ENCODE measurements at regions not wholly inside any gene's neighbourhood (a gene's known extent, or its start where the extent isn't known, plus 50 kb on each side); places are given as distances from the start of the nearest gene placed in this dataset.

DNA sequence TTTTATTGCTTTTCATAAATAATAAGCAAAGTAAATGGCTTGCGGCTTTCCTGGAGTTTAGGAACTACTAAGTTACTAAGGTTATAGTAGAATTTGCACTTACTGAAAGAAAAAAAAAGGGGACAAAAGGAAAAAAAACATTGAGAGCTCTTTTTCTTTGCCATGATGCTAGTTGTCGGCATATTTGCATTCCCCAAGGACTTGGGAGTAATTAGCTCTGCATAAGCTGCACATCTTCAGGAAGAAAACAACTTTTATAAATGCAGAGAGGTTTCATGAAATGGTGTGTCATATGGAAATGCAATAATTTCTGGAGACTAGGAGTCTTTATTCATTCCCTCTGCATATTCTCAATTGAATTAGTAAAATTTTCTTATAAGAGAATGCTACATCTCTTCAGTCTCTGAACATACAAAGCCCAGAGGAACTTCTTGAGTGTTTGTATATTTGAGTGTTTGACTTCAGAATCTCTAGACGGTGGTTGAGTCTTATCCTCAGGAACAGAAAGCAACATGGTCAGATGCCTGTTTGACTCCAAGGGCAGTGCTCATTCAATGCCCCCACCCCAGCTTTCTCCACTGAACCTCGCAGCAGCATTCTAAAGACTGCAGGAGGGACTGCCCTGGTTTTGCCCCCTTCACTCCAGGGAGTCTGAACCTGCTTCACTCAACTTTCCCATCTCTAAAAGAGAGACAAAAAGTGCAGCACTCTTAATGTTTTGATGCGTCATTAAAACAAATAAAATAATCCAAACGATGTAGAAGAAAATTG is 158.9 kb upstream of the EEA1 start:
- WGBS, 2 donors, result 74 to 77% methylated on average over 6 of the region's 6 CpGs
- intact Hi-C loops (cut with DNase I; ENCODE audit: low total_unique reads), result no loop called here
- no peak overlapping the region for H3K4me3 ChIP-seq (ENCODE audit: low read depth, poor library complexity, severe bottlenecking)
- no peak for DNase-seq (ENCODE audit: low spot score in 2 of 2)
- TF ChIP-seq POLR2A (IDR thresholded peaks at IDR 0.05), result no peak
- TF ChIP-seq, protein P1, sequence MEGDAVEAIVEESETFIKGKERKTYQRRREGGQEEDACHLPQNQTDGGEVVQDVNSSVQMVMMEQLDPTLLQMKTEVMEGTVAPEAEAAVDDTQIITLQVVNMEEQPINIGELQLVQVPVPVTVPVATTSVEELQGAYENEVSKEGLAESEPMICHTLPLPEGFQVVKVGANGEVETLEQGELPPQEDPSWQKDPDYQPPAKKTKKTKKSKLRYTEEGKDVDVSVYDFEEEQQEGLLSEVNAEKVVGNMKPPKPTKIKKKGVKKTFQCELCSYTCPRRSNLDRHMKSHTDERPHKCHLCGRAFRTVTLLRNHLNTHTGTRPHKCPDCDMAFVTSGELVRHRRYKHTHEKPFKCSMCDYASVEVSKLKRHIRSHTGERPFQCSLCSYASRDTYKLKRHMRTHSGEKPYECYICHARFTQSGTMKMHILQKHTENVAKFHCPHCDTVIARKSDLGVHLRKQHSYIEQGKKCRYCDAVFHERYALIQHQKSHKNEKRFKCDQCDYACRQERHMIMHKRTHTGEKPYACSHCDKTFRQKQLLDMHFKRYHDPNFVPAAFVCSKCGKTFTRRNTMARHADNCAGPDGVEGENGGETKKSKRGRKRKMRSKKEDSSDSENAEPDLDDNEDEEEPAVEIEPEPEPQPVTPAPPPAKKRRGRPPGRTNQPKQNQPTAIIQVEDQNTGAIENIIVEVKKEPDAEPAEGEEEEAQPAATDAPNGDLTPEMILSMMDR (IDR thresholded peaks at IDR 0.05), result no peak

DNA sequence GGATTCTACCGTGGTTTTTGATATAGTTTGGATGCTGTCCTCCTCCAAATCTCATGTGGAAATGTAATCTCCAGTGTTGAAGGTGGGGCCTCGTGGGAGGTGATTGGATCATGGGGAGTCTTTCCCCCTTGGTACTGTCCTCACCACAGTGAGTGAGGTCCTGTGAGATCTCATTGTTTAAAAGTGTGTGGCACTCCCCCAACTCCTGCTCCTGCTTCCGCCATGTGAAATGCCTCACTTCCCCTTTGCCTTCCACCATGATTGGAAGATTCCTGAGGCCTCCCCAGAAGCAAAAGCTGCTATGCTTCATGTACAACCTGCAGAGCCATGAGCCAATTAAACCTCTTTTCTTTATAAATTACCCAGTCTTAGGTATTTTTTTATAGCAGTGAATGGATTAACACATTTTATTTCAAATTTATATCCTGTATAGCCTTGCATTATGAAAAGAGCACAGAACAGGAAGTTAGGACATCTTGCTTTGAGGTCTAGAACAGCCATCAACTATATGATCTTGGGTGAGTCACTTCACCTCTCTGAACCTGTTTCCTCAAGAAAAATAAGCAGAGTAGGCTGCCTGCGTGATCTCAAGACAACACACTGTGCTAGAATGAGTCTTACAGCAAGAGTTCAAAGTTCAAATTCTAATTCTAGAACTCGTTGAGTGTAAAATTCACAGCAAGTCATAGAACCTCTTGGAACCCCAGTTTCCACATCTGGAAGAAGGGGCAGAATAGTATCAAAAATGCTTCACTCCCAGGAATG is 160.9 kb upstream of the EEA1 start:
- DNase-seq (ENCODE audit: low spot score in 2 of 2), result no peak
- intact Hi-C loops (cut with DNase I; ENCODE audit: low total_unique reads), result no loop called here
- 80 to 82% methylated on average over 5 of the region's 5 CpGs for WGBS, 2 donors
- no peak for TF ChIP-seq POLR2A (IDR thresholded peaks at IDR 0.05)
- TF ChIP-seq, protein P1 (IDR thresholded peaks at IDR 0.05), result no peak
- H3K4me3 ChIP-seq (ENCODE audit: low read depth, poor library complexity, severe bottlenecking), result no peak overlapping the region

DNA sequence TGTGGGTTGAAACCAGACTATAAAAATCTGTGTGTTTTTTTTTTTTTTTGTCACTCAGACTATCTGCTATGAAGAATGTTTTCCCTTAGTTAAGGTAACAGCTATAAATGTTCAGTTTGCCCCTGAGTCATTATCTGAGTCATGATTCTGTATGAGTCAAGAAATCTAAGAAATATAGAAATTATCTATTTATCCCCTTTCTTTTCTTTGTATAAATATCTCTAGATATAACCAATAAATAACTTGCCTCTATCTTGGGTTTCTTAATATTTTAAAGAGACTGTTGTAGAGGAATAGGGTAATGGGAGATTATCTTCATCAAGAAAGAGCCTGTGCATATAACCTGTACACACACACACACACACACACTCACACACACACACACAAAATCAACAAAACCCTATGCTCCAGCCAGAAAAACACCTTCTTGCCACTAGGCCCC is 161.7 kb upstream of the EEA1 start:
- TF ChIP-seq POLR2A (IDR thresholded peaks at IDR 0.05), result no peak
- TF ChIP-seq, protein P1 (IDR thresholded peaks at IDR 0.05), result no peak
- no peak overlapping the region for H3K4me3 ChIP-seq (ENCODE audit: low read depth, poor library complexity, severe bottlenecking)
- DNase-seq (ENCODE audit: low spot score in 2 of 2), result no peak
- intact Hi-C loops (cut with DNase I; ENCODE audit: low total_unique reads), result no loop called here

DNA sequence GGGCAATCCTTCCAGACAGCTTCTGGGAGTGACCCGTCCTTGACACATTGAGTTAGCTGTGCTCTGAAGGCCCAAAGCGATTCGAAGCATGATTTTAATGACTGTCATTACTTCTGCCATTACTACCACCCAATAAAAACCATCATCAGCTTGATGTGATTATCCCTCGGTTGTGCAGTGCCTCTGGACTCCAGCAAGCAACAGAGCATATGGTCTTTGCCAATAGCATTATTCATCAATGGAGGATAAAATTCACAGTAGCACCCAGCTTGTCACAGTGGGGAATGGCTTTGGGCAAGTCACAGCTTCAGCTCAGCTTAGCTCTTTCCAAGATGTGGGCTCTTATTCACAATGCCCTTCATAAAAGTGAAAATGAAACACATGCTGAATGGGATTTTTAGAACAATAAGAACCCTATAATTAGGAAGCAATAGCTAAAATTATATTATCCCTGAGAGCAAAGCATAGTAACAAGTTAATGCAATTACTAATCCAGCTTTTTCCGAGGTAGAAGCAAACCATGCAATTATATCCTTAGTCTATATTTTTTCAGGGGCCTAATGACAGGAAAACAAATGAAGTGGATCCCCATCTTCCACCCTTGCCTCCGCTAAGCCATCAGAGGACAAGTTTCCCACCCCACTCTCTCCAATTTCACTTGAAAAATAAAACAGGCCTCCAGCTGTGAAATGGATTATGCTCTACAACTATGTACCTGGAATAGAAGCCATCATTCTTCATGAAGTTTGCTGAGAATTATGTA is 163.0 kb upstream of the EEA1 start:
- no peak for DNase-seq (ENCODE audit: low spot score in 2 of 2)
- no peak overlapping the region for H3K4me3 ChIP-seq (ENCODE audit: low read depth, poor library complexity, severe bottlenecking)
- WGBS, 2 donors, result 82 to 87% methylated on average over 6 of the region's 6 CpGs
- TF ChIP-seq, protein P1 (IDR thresholded peaks at IDR 0.05), result no peak
- TF ChIP-seq POLR2A (IDR thresholded peaks at IDR 0.05), result no peak
- intact Hi-C loops (cut with DNase I; ENCODE audit: low total_unique reads), result no loop called here

DNA sequence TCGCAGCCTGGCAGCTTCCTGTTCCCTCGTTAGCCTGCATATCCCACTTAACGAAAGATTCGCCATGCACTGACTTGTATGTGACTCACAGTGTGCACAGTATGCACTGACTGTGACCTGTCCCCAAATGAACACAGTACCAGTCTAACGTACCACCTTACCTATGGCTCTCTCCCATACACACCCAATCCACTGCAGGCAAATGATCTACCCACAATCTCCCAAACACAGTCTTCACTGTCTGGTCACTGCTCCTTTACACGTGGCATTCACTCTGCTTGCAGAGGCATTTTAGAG is 163.5 kb upstream of the EEA1 start:
- intact Hi-C loops (cut with DNase I; ENCODE audit: low total_unique reads), result no loop called here
- no peak for DNase-seq (ENCODE audit: low spot score in 2 of 2)
- 89 to 92% methylated on average over 6 of the region's 6 CpGs for WGBS, 2 donors
- no peak overlapping the region for H3K4me3 ChIP-seq (ENCODE audit: low read depth, poor library complexity, severe bottlenecking)
- TF ChIP-seq, protein P1 (IDR thresholded peaks at IDR 0.05), result no peak
- no peak for TF ChIP-seq POLR2A (IDR thresholded peaks at IDR 0.05)
